COLO668 (cell line): ENCODE measurements at regions not wholly inside any gene's neighbourhood (a gene's known extent, or its start where the extent isn't known, plus 50 kb on each side); places are given as distances from the start of the nearest gene placed in this dataset.

Experiments
- DNase-seq: peaks from one replicate; lab custom pipeline; 2025; ENCODE audit not compliant: unreplicated experiment; lab: John Stamatoyannopoulos, UW

DNA sequence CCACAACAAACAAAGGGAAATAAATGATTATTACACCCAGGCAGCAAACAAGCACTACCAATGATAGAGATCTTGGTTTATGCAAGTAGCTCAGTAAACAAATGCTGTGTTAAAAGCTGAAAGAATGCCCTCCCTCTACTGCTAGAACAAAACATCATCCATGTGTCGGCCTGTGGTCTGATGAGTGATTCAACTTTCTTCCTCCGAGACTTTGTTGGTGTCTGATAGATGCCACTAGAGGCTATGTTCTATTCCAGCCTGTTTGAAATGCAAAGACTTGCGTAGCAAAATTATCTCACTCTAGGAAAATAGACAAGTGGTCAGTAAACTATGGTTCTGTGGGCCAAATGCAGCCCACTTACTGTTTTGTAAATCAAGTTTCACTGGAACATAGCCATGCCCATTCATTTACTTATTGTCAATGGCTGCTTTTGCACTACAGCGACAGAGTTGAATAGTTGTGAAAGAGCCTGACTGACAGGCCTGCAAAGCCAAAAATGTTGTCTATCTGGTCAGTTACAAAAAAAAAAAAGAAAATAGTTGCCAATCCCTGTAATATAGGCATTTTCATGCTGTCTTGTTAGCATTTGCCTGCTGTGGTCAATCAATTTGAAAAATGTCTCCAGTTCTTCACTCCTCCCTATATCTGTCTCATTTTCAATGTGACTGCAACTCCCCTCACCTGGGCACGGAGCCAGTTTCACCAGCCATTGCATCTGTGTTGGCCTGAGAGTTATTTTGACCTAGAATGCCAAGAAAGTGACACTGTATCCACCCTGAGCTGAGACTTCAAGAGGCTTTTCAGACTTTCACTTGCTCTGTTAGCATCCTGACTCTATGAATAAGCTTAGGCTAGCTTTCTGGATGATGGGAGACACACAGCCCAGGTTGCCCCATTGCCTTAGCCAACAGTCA lies 544.6 kb upstream of the BTBD3 start:
- peak; percentile 18 for DNase-seq

DNA sequence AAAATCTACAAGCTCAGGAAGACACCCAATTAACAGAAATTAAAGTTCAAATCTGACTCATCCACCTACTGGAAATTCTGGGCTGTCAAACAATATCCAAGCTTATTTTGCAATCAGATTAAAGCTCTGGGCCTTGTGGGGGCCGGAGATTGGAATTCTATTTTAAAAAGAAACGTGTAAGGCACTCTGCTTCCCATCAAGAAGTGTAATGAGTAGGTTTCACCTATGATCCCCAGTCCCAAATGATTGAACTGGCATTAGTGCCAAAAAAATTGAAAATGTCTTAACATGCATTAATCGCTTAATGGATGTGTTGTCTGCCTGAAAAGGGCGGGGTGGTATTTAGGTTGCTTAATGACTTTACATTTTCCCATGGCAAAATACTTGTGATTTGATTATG lies 542.4 kb upstream of the BTBD3 start:
- no peak for DNase-seq

DNA sequence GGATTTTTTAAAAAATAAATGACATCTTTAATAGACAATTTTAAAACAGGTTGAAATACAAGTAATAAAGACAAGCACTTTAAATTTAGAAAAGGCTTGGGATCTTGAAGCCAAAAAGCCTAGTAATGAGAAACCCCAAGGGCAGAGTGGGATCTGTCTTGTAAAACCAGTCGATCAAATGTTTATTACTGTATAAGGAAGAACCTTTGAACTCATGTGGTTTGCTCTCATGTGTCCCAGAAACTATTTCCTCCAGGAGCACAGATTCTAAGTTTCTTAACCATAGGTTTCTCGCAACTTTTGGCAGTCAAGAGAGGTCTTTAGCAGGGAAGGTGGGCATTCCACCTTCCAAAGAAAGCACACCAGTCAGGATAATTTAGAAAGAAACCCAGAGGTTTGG lies 541.7 kb upstream of the BTBD3 start:
- DNase-seq: no peak

DNA sequence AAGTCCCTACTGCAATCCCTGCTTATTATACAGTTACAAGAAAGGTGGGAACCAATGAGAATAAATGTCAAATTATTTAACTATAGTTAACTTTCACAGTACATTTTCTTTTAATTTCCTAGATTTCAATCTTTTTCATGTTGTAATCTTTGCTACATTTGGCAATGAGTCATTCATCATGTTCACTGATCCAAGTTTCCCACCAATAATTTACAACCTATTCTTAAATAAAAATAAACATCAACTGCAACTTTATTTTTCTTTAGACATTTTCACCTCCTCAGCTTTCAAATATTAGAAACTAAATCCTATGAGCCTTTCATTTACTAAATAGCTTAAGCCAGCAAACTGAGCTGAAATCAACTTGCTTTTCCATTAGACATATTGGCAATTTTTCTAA lies 541.3 kb upstream of the BTBD3 start:
- no peak for DNase-seq

DNA sequence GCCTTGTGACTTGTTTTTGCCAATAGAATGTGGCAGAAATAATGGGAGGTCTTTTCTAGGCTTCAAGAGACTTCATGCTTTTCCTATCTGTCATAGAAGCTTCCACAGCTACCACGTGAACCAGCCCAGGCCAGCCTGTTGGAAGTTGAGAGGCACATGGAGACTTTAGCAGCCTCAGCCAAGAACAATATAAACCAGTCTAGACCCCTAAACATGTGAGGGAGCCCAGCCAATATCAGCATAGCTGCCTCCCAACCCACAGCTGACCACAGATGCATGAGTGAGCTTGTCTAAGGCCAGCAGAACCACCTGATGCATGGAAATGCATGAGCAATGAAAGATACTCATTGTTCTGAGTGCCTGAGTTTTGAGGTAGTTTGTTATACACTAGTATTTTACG lies 540.7 kb upstream of the BTBD3 start:
- DNase-seq: no peak

DNA sequence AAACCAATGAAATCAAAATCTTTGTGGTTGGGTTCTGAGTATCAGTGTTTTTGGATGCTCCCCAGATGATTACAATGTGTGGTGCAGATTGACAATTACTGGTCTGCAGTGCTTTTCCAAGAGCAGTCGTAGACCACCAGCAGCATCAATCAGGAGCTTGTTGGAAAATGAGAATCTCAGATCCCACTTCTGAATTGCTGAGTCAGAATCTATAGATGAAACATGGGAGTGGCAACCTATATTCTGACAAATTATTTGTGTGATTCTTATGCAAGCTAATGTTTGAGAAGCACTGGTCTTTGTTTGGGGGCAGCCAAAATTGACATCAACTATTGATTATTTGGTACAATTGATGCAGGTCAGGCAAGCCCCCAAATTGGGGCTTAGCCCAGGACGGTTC lies 539.9 kb upstream of the BTBD3 start:
- no peak for DNase-seq

DNA sequence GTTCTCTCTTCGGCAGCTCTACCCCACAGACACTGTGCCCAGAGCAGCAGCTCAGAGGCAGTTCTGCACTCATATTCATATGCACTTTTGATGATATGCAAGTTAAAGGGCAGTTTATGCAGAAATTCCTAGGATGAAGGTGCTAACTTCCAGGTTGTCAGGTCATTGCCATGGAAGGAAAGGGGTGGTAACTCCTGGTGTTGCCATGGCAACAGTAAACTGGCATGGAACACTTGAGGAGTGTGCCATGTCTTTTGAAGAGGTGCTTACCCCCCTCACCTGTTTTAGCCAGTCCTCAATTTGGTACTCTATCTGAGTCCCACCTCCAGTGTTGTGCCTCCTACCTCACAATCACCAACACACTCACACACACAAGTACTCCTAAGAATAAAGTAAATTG lies 539.4 kb upstream of the BTBD3 start:
- no peak for DNase-seq

DNA sequence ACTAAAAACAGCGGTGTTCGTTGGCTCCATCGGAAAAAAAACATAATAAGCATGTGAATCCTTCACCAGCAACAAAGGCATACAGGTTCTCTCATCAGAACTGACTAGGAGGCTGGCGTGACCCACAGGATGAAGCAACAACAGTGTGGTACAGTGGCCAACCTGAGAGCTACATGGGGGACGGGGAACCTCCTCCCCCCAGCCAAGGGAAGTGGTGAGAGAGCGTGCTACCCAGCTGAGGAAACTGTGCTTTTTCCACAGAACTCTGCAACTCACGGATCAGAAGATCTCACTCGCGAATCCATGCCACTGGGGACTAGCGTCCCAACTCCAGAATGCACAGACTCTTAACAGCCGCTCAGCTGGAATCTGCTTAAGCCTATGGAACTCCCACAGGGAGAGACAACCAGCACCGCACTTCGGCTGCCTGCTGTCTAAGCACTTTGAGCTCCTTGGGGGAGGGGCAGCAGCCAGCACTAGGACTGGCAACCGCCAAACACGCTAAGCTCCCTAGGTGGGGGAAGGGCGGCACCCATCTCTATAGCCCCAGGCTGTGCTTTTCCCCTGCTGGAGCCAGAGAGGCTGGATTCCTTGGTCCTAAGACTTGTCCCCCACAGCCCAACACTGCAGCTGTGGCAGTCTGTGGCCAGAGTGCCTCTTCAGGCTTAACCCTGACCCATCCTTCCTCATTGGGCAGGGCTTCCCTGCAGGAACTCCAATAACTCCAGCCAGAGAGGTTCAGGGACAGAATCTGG lies 538.3 kb upstream of the BTBD3 start:
- DNase-seq: no peak

DNA sequence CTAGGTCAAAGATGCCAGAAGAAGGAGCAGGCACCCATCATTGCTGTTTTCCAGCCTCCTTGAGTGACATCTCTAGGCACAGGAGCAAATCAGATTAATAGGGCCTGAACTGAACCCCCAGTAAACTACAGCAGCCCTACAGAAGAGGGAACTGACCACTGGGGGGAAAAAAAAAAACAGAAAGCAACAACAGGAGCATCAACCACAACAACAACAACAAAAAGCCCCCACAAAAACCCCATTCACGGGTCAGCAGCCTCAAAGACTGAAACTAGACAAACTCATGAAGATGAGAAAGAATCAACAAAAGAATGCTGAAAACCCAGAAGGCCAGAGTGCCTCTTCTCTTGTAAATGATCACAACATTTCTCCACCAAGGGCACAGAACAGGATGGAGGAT lies 537.4 kb upstream of the BTBD3 start:
- DNase-seq: no peak

DNA sequence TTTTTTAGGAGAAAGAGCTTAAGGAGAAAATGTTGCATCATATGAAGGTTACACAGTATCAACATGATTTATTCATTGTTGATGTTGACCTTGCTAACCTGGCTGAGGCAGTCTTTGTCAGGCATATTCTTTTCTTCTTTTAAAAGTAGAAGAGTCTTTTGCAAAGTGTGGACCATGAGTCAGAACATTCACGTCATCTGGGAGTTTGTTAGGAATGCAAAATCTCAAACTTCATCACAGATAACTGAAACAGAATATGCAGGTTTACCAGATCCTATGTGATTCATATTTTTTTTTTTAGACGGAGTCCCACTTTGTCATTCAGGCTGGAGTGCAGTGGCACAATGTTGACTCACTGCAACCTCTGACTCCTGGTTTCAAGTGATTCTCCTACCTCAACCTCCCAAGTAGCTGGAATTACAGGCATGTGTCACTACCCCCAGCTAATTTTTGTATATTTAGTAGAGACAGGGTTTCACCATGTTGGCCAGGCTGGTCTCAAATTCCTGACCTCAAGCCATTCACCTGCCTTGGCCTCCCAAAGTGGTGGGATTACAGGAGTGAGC lies 530.4 kb upstream of the BTBD3 start:
- no peak for DNase-seq

DNA sequence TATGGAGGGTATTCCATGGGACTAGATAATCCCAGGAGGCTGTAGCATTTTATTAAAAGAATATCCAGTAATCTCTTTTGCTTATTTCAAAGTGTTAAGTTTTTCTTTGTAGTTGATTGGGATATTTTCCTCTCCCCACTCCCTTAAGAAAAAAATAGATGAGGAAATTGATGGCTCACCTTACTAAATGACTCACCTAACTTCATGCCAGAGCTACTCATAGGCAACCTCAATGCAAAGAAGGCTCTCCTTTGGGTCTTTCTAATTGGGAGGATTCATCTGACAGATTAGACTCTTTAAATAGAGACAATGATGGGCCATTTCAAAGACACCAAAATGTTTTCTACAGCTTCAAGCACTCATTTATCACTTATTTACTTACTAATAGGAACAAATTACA lies 528.5 kb upstream of the BTBD3 start:
- DNase-seq: no peak

DNA sequence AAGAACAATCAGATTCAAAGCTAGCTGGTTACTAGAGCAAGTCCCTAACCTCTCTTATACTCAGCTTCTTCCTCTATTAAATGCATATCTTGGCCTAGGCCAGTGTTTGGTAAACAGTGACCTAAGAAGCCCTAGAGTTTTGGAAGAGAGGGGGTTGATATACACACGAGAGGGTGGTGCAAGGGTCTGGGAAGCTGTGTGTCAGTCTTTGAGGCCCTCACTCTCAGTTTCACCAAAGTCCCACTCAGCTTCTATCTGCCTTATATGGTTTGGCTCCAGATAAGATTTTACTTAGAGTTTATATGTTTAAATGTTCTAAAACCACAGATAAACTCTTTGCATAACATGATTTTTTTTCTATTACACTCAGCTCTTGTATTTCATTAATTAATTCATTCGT lies 526.1 kb upstream of the BTBD3 start:
- no peak for DNase-seq

DNA sequence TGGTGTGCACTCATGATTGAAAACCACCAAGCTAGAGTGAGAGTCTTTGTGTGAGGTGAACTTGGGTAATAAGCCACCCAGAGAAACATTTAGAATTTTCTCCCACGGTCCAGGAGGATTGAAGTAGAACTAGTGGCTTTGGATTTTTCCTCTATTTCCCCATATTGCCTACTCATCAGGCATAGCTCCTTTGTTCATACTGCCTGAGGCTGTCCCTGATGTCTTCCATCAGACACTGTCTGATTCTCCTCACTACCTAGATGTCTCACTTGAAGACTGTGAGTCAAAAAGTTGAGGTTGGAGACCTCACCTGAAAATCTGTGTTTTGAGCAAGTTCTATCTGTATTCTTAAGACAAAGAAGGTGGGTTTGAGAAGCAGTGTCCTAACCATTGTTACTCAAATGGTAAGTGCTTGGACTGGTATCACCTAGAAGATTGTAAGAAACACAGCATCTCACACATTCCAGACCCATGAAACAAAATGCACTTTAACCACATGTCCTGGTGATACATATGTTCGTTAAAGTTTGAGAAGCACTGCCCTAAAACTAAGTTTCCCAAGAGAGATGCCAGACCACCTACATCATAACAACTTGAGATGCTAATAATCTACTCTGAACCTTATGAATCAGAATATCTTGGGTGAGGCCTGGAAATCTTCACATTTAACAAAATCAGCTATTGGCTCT lies 523.4 kb upstream of the BTBD3 start:
- no peak for DNase-seq

DNA sequence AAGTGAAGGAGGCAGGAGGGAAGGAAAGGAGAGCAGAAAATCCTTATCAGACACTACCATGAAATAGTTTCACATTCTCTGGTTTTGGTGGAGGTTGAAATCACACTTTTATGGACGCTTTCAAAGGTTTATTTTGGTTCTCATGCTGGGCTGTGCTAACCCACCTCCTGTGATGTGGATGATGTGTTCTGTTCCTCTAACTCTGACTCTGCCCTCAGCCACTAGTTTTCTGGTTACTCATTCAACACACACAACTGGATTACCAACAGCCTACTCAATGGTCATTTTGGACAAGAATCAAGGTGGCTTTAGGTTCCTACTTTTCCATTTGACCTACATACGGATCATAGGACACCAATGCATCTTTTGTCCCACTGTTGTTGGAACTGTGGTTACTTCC lies 522.1 kb upstream of the BTBD3 start:
- no peak for DNase-seq

DNA sequence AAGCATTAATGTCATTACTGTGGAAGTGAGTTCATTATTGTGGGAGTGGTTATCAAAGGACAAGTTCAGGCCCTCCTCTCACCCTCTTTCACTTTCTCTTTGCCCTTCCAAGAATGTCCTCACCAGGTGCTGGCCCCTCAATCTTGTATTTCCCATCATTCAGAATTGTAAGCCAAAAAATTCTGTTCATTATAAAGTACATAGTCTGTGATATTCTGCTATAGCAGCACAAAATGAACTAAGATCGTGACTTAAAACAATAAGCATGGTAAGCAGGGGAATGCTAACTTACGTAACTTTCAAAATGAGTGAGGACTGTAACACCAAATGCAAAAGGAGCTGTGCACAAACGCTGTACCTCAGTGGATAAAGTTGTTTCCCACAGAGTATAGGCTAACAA lies 515.7 kb upstream of the BTBD3 start:
- no peak for DNase-seq

DNA sequence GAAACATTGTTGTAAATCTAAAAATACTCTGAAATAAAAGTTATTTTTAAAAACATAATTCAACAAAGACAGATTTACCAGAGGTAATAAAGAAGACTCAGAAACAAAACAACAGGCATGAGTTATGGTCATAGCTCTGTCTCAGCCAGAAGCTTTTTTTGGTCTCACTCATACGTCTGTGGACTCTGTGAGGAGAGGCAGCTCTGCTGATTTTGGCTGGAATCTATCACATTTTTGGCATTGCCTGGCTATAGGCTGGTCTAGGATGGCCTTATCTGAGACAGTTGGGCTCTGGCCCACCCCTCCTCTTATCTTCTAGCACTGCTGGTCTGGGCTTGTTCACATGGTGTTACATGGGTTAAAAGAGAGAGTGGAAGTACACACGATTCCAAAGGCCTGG lies 514.0 kb upstream of the BTBD3 start:
- DNase-seq: no peak

DNA sequence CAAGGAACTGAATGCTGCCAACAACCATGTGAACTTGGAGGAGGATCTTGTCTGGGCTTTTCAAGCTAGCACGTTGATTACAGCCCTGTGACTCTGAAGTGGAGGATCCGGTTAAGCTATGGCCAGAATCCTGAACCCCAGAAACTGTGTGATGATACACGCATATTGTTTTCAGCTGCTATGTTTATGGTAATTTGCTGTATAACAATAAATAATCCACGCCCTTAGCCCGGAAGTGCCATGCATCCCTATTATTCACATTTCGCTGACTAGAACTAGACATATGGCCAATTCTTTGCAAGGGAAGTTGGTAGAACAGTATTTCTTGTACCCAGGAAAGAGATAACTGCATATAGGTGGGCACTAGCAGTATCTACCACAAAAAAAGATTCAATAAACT lies 510.8 kb upstream of the BTBD3 start:
- no peak for DNase-seq

DNA sequence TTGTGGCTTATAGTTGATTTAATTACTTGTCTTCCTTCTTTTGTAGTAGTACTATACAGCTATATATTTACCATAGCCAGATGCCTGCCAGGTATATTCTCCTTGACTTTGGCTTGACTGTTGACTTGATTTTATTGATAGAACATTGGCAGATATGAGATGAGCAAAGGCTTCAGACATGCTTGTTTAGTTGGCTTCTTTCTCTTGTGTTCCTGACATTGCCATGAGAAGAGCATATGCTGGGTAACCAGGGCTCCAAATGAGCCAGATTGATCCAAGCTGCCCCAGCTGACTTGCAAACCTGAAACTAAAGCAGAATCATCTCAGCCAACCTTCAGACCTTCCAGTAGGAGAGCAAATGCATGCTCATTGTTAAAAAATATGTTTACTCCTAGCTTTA lies 508.1 kb upstream of the BTBD3 start:
- no peak for DNase-seq

DNA sequence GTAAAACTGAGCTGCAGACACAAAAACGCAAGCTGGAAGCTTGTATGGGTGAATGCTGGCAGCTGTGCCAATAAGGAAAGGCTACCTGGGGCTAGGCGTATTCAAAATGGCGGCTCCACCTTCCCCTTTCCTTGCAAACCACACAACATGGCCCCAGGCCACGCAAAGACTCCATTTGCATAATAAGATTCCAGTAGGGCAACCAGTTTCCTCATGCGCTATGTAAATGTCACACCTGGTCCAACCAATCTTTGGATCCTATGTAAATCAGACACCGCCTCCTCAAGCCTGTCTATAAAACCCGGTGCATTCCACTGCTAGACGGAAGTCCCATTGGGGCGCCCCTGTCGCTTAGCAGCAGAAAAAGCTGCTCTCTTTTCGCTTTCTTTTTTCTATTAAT lies 505.9 kb upstream of the BTBD3 start:
- DNase-seq: no peak

DNA sequence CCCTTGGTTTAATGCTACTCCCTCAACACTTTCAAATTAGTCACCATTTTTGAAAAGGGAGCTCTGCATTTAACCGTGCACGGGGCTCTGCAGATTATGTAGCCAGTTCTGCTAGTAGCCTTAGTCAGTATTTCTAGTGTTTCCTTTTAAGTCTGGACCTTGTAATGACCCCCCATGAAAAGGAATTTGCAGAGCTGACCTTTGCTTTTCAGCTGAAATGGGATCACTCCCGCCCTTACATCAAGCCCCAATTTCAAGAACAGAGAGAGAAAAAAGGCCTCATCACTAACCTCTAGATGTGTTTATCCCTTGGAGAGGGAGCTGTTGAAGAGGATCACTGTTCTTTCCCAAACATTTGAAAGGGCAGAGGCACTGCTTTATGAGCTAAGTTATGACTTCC lies 490.7 kb upstream of the BTBD3 start:
- DNase-seq: no peak

DNA sequence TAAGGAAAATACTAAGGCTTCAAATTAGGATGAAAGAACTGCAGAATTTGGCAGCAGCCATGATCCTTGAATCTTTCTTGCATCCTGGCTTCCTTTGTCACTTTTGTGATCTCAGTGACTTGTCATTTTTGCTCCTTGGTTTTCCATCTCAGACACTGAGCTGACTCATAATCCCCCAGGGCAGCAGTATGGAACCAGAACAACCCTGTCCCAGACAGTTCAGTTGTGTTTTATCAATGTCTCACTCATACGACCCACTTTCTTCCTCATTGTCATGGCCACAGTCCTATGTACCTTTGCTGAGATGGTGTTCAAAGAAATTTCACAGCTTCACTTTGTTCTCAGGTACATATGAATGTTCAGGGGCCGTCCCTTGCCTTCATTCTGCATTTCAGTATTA lies 488.5 kb upstream of the BTBD3 start:
- no peak for DNase-seq
